ENCODE measurements at regions not wholly inside any gene's neighbourhood (a gene's known extent, or its start where the extent isn't known, plus 50 kb on each side); places are given as distances from the start of the nearest gene placed in this dataset.

DNA sequence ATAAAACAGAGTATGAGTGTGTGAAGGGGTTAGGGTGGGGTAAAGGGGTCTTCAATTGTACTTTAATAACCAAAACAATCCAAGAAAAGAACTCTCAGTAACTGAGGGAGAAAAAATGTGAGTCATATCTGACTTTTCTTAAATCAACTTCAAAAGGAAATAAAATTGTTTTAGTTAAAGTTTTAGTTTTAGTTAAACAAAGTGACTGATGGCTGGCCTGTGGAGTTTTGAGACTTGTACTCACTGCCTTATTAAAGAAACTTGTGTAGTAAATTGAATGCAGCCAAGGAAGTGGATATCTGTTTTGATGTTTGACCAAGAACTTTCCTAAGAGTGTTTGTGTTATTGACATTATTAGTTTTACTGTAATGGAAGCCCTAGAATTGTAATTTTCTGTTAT, 2032.6 kb downstream of the MAT2B start:
- TF ChIP-seq CTCF (conservative IDR thresholded peaks at IDR 0.05; ENCODE audit: low read length) (no peak), EZH2phosphoT487 (IDR thresholded peaks at IDR 0.05; ENCODE audit: borderline replicate concordance, low read depth, low read length) (no peak)
